ENCODE measurements at regions not wholly inside any gene's neighbourhood (a gene's known extent, or its start where the extent isn't known, plus 50 kb on each side); places are given as distances from the start of the nearest gene placed in this dataset.

- peak overlapping the region; percentile 45 for H3K4me3 ChIP-seq (ENCODE audit: low read length, poor library complexity, severe bottlenecking)
- peak overlapping the region; percentile 44 for H3K9ac ChIP-seq (ENCODE audit: low read depth, low read length, poor library complexity, severe bottlenecking)
- H3K9me3 ChIP-seq (ENCODE audit: insufficient read depth, low read depth, low read length) = no peaks in the 10 kb centered on the region
- no peak overlapping the region for H2AFZ ChIP-seq (ENCODE audit: low read length)
- H3K27me3 ChIP-seq (ENCODE audit: insufficient read depth, low read length, poor library complexity, severe bottlenecking) = no peaks in the 10 kb centered on the region
- no peaks in the 10 kb centered on the region for H3K36me3 ChIP-seq (ENCODE audit: insufficient read depth, low read length)
- H3F3A ChIP-seq (ENCODE audit: low read depth) = no peaks in the 10 kb centered on the region
- H4K20me1 ChIP-seq (ENCODE audit: insufficient read depth, low read length, poor library complexity, severe bottlenecking) = no peaks in the 10 kb centered on the region
- TF ChIP-seq EZH2phosphoT487 (IDR thresholded peaks at IDR 0.05; ENCODE audit: borderline replicate concordance) (no peak), CTCF (conservative IDR thresholded peaks at IDR 0.05; ENCODE audit: low read length) (no peak)
- H3K4me2 ChIP-seq (ENCODE audit: low read depth, low read length, poor library complexity, severe bottlenecking) = peak overlapping the region; percentile 62
- no peaks in the 10 kb centered on the region for H3K79me2 ChIP-seq (ENCODE audit: insufficient read depth, low read length)
- H3K9me2 ChIP-seq (replicated peaks; ENCODE audit: low read depth, low read length) = no peaks in the 10 kb centered on the region
- peaks cover 84% of the 10 kb centered on the region for H3K4me1 ChIP-seq (ENCODE audit: insufficient read depth, low read length, poor library complexity, severe bottlenecking)
These were observed 369.6 kb upstream of the ID2 start for GRCh38 chr2:8312221-8312620.

DNA sequence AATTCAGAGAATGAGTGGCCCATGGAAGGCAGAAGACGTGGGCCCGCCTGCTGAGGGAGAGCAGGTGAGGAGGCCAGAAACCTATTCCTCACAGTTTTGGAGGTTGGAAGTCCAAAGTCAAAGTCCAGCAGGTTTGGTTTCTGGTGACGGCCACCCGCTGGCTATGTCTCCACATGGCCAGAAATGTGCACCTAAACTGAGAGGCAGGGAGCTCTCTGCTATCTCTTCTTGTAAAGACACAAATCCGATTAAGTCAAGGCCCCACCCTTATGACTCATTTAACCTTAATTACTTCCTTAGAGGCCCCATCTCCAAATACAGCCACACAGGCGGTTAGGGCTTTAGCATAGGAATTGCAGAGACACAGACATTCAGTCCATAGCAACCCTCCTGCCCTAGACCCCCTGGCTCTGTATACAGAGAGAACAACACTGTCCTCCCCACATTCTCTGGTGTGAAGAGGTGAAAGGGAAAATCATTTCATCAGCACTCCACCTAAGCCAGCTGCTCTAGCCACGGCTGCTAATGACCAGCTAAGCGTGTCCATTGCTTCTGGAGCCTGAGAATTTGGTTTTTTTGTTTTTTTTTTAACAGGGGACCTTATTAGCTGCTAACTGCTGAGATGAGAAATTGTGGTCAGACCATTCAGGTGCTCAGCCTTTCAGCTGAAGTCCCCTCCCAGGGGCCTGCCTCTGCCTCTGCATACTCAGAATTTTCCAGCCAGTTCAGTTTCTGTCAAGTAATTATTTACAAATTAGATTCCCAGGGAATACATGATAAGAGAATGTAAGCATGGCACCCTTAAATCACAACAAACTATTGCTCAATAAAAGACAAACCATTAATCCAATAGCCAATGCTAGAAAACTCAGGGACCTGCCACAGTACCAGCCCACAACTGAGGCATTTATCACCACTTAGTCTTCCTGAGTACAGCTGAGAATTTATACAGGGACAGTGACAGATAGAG is 368.7 kb upstream of the ID2 start:
- no peaks in the 10 kb centered on the region for H3K9me2 ChIP-seq (replicated peaks; ENCODE audit: low read depth, low read length)
- H3K9me3 ChIP-seq (ENCODE audit: insufficient read depth, low read depth, low read length) = no peaks in the 10 kb centered on the region
- H3K4me2 ChIP-seq (ENCODE audit: low read depth, low read length, poor library complexity, severe bottlenecking) = peak overlapping the region; percentile 62
- peak overlapping the region; percentile 45 for H3K4me3 ChIP-seq (ENCODE audit: low read length, poor library complexity, severe bottlenecking)
- H3F3A ChIP-seq (ENCODE audit: low read depth) = no peaks in the 10 kb centered on the region
- H3K79me2 ChIP-seq (ENCODE audit: insufficient read depth, low read length) = no peaks in the 10 kb centered on the region
- no peak overlapping the region for H2AFZ ChIP-seq (ENCODE audit: low read length)
- H3K27me3 ChIP-seq (ENCODE audit: insufficient read depth, low read length, poor library complexity, severe bottlenecking) = no peaks in the 10 kb centered on the region
- H3K36me3 ChIP-seq (ENCODE audit: insufficient read depth, low read length) = no peaks in the 10 kb centered on the region
- no peaks in the 10 kb centered on the region for H4K20me1 ChIP-seq (ENCODE audit: insufficient read depth, low read length, poor library complexity, severe bottlenecking)
- H3K9ac ChIP-seq (ENCODE audit: low read depth, low read length, poor library complexity, severe bottlenecking) = peak overlapping the region; percentile 44
- peaks cover 79% of the 10 kb centered on the region for H3K4me1 ChIP-seq (ENCODE audit: insufficient read depth, low read length, poor library complexity, severe bottlenecking)
- TF ChIP-seq EZH2phosphoT487 (IDR thresholded peaks at IDR 0.05; ENCODE audit: borderline replicate concordance) (no peak), CTCF (conservative IDR thresholded peaks at IDR 0.05; ENCODE audit: low read length) (no peak)

GRCh38 chr2:8314063-8314462 is 367.8 kb upstream of the ID2 start:
- Histone ChIP-seq H3K9me3 (ENCODE audit: insufficient read depth, low read depth, low read length) (no peaks in the 10 kb centered on the region), H3K4me1 (ENCODE audit: insufficient read depth, low read length, poor library complexity, severe bottlenecking) (peaks cover 70% of the 10 kb centered on the region), H3K9me2 (replicated peaks; ENCODE audit: low read depth, low read length) (no peaks in the 10 kb centered on the region), H4K20me1 (ENCODE audit: insufficient read depth, low read length, poor library complexity, severe bottlenecking) (no peaks in the 10 kb centered on the region), H3K4me3 (ENCODE audit: low read length, poor library complexity, severe bottlenecking) (peak overlapping the region; percentile 45), H2AFZ (ENCODE audit: low read length) (no peak overlapping the region), H3K9ac (ENCODE audit: low read depth, low read length, poor library complexity, severe bottlenecking) (peak overlapping the region; percentile 44), H3K36me3 (ENCODE audit: insufficient read depth, low read length) (no peaks in the 10 kb centered on the region), H3K27me3 (ENCODE audit: insufficient read depth, low read length, poor library complexity, severe bottlenecking) (no peaks in the 10 kb centered on the region), H3F3A (ENCODE audit: low read depth) (no peaks in the 10 kb centered on the region), H3K79me2 (ENCODE audit: insufficient read depth, low read length) (no peaks in the 10 kb centered on the region), H3K4me2 (ENCODE audit: low read depth, low read length, poor library complexity, severe bottlenecking) (peak overlapping the region; percentile 62)
- TF ChIP-seq EZH2phosphoT487 (IDR thresholded peaks at IDR 0.05; ENCODE audit: borderline replicate concordance) = no peak
- TF ChIP-seq CTCF (conservative IDR thresholded peaks at IDR 0.05; ENCODE audit: low read length) = no peak

All from Loucy (cell line).